Neural crest cell (in vitro differentiated cells): ENCODE measurements at regions not wholly inside any gene's neighbourhood (a gene's known extent, or its start where the extent isn't known, plus 50 kb on each side); places are given as distances from the start of the nearest gene placed in this dataset.

Source experiments
- DNase-seq: peaks from one replicate; pipeline ENCODE4 v3.0.0; 2021; ENCODE audit warnings: low read depth, mixed read lengths, low spot score
- H3K27ac Mint-ChIP-seq: one replicate; pipeline ENCODE4 v1.8.0; 2021; ENCODE audit warnings: mild to moderate bottlenecking, mixed read lengths; ENCODE audit not compliant: unreplicated experiment
- H3K27me3 Mint-ChIP-seq: 2 replicates; pipeline ENCODE4 v1.8.0; 2021; ENCODE audit warnings: low read depth, mild to moderate bottlenecking, mixed read lengths
- H3K36me3 Mint-ChIP-seq: 2 replicates; pipeline ENCODE4 v1.8.0; 2021; ENCODE audit warnings: low read depth, mild to moderate bottlenecking, mixed read lengths
- H3K4me1 Mint-ChIP-seq: 2 replicates; pipeline ENCODE4 v1.8.0; 2021; ENCODE audit warnings: mixed read lengths
- H3K4me3 Mint-ChIP-seq: one replicate; pipeline ENCODE4 v1.8.0; 2021; ENCODE audit warnings: mild to moderate bottlenecking, mixed read lengths
- H3K9me3 Mint-ChIP-seq: 2 replicates; pipeline ENCODE4 v1.8.0; 2021; ENCODE audit warnings: mixed read lengths
- CTCF ChIP-seq: fragments of 200-600 bp; sonication (generic); conservative IDR thresholded peaks from 2 replicates; pipeline ENCODE4 v1.5.0; 2021; ENCODE audit warnings: antibody characterized with exemption, mild to moderate bottlenecking

GRCh38 chr21:17045214-17045853, 467.5 kb upstream of the CXADR start:
- Mint-ChIP-seq H3K4me3 (no peak overlapping the region), H3K36me3 (peaks cover 5% of the 10 kb centered on the region), H3K4me1 (peaks cover 9% of the 10 kb centered on the region), H3K27me3 (no peaks in the 10 kb centered on the region), H3K9me3 (peaks cover 8% of the 10 kb centered on the region), H3K27ac (no peak overlapping the region)
- peak; percentile 64 for TF ChIP-seq CTCF
- DNase-seq: no peak

DNA sequence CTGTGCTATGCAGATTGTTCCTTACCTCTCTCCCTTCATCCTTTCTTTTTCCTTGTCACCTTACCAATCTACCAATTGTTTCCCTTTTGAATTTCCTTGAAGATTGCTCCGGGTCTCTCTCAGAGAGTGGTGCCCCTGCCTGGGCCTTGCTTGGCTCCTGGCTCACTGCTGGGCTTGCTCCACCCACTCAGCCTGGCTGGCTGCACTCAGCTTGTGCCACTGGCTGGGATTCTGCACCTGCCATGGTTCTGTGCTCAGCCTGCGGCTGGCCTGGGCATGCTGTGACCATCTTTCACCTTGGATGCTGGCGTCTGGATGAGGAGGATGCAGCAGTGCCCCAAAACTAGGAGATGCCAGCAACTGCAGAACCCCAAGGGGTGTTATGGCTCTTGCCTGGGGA, 463.9 kb upstream of the CXADR start:
- Mint-ChIP-seq H3K27me3 (no peaks in the 10 kb centered on the region), H3K9me3 (peaks cover 8% of the 10 kb centered on the region), H3K4me3 (no peak overlapping the region), H3K27ac (no peak overlapping the region), H3K4me1 (peaks cover 36% of the 10 kb centered on the region), H3K36me3 (peaks cover 5% of the 10 kb centered on the region)
- no peak for DNase-seq
- TF ChIP-seq CTCF: no peak

GRCh38 chr21:17050156-17050555, 462.7 kb upstream of the CXADR start:
- no peak for TF ChIP-seq CTCF
- Mint-ChIP-seq H3K27ac (no peak overlapping the region), H3K9me3 (peaks cover 8% of the 10 kb centered on the region), H3K4me3 (no peak overlapping the region), H3K27me3 (no peaks in the 10 kb centered on the region), H3K4me1 (peaks cover 36% of the 10 kb centered on the region), H3K36me3 (peaks cover 5% of the 10 kb centered on the region)
- no peak for DNase-seq

DNA sequence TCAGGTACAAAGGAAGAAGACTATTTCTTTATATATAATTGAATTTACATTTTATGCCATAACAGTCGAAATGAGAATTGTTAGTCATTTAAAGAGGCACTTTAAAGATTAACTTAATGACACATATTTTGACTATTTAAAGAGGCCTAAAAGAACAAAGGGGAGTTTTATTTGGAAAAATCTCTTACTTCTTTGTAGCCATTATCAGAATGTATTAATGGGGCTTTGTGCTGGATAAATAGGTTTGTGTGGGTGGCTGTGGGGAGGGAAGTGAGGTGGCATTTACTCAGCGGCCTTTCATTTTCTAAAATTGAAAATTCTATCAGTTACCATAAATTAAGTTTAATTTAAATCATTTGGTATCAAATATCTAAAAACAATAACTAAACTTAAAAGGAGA, 462.2 kb upstream of the CXADR start:
- peaks cover 5% of the 10 kb centered on the region for H3K36me3 Mint-ChIP-seq
- no peak for DNase-seq
- no peaks in the 10 kb centered on the region for H3K27me3 Mint-ChIP-seq
- H3K4me3 Mint-ChIP-seq: peak overlapping the region; percentile 27
- no peak for TF ChIP-seq CTCF
- peaks cover 8% of the 10 kb centered on the region for H3K9me3 Mint-ChIP-seq
- H3K27ac Mint-ChIP-seq: no peak overlapping the region
- peaks cover 36% of the 10 kb centered on the region for H3K4me1 Mint-ChIP-seq

DNA sequence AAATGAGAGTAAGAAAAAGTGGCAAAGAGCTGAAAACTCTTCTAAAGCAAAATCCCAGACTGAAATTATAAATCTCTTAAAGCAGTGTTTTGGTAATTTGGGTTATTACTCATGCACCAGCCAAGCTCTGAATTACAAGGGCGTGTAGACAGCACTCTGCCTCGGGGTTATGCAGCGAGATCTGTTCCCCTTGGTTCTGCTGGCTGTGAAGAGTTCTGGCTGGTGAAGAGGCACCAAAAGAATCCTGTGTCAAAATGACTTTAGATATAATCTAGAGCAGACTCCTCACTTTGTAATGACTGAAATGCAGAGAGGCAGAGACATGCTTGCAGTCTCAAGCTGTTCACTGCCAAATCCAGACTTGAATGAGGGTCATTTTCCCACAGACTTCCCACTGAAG, 461.8 kb upstream of the CXADR start:
- Mint-ChIP-seq H3K27me3 (no peaks in the 10 kb centered on the region), H3K4me1 (peaks cover 36% of the 10 kb centered on the region), H3K36me3 (peaks cover 5% of the 10 kb centered on the region), H3K27ac (peak overlapping the region; percentile 78), H3K4me3 (peak overlapping the region; percentile 27), H3K9me3 (peaks cover 8% of the 10 kb centered on the region)
- TF ChIP-seq CTCF: no peak
- no peak for DNase-seq
